Fibroblast of peridontal ligament (primary cell): ENCODE measurements at regions not wholly inside any gene's neighbourhood (a gene's known extent, or its start where the extent isn't known, plus 50 kb on each side); places are given as distances from the start of the nearest gene placed in this dataset.
"Not testable (repeated sequence)": the region's sequence is repeated elsewhere in the genome, so short reads cannot be mapped to it uniquely, and the experiment has no call there.

Experiments
- DNase-seq: peaks from one replicate; pipeline ENCODE4 v3.0.0-alpha.2; 2010; ENCODE audit errors: extremely low read depth

DNA sequence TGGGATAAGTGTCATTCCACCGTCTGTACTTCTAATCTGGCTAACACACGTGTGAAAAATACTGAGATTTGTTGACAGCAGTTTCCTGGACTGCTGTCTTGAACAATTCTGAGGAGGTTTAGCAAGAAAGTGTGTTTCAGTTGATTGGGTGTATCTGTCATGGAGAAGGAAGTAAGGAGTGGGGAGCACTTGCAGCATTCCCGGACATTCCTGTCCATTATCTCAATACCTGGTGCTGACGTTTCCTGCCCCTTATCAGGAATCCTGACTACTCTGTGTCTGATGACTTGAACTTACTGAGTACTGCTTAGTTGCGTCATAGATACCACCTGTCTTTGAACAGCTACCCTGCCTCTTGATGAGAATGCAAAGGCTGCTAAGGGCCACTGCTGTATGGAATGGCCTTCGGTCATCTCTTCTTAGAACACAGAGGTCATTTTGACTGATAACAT lies 72.0 kb upstream of the VKORC1L1 start:
- no peak for DNase-seq

DNA sequence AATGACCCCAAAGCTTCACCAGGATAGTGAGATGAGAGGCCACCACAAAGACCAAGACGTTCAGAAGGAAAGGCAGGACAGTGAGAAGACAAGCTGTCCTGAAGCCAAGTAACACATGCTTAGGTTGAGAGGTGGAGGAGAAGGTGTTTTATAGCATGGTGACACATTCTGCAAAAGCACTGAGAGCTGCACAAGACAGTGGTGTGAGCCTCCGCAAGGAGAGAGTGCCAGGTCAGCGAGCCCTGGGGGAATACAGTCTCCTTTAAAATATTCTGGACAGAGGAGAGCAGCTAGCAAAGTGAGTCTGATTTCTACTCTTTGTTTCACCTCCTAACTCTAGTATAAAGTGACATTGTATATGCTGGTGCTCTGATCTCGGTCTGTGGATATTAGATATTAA lies 68.0 kb upstream of the VKORC1L1 start:
- DNase-seq = no peak

DNA sequence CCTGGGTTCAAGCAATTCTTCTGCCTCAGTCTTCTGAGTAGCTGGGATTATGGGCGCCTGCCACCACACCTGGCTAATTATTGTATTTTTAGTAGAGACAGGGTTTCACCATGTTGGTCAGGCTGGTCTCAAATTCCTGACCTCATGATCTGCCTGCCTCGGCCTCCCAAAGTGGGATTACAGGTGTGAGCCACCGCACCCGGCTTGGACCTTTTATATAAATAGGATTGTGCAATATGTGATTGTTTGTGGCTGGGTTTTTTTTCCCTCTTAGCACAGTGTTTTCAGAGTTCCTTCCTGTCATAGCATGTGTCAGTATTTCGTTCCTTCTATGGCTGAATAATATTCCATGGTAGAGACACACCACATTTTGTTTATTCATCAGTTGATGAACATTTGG lies 65.8 kb upstream of the VKORC1L1 start:
- not testable (repeated sequence) for DNase-seq

DNA sequence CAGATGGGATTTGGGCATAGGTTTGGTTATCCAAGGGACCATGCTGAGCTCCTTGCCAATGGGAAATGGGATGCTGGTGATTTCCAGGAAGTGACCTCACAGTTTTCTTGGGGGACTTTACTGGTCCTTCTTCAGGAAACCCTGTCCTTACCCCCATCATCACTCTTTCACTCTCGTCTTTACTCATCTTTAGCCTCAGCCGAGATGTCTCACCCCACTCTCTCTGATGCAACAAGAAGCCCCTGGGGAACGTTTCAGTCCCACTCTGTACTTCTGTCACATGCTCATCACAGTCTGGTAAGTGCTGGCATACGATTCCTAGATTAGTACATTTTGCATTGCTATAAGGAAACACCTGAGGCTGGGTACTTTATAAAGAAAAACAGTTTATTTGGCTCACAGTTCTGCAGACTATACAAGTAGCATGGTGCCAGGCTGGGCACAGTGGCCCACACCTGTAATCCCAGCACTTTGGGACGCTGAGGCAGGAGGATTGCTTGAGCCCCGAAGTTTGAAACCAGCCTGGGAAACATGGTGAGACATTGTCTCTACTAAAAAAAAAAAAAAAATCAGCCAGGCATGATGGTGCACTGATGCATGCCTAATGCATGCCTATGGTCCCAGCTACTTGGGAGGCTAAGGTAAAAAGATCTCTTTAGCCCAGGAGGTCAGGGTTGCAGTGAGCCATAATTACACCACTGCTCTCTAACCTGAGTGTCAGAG lies 63.5 kb upstream of the VKORC1L1 start:
- DNase-seq = no peak

DNA sequence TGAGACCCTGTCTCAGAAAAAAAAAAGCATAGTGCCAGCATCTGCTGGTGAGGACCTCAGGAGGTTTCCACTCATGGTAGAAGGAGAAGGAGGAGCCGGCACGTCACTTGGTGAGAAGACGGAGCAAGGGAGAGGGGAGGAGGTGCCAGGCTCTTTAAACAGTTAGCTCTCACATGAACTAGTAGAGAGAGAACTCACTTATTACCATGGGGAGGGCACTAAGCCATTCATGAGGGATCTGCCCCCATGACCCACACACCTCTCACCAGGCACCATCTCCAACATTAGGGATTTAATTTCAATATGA lies 62.9 kb upstream of the VKORC1L1 start:
- no peak for DNase-seq

DNA sequence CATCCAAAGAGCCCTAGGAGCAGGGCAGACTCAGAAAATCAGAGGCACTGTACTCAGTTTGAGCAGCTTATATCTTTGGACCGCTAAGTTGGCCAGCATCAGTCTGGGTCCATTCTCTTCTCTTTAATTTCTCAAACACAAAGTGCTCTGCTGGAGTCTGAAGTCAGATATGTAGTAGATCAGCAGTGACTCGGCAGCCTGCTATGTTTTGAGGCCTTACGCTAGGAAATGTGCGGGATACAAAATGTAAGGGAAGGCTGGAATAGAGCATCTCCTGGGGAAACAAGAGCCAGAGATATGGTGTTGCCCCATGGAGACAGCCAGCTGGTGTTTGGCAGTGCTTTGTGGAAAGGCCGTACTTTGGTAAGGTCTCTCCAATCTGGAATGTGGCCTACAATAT lies 60.6 kb upstream of the VKORC1L1 start:
- peak; percentile 19 for DNase-seq

DNA sequence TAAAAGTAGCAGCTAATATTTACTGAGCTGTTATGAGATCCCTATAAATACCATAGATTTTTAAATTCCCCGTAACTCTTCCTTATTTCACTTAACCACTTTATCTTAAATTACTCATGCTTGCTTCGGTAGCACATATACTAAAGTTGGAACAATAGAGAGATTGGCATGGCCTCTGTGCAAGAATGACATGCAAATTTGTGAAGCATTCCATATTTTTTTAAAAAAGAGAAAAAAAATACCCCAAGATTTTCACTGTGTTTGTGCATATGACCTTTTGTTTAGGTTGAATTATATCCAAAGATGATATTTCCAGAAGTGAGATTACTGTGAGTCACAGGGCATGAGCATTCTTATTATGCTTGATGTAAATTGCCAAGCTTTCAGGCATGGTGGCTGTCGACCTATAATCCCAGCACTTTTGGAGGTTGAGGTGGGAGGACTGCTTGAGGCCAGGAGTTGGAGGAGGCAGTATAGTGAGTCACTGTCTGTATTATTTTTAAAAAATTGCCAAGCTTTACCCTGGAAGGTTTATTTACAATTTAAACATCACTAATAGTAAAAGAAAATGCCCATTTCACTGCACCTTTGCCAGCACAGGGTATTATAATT lies 58.2 kb upstream of the VKORC1L1 start:
- DNase-seq = peak; percentile 5

DNA sequence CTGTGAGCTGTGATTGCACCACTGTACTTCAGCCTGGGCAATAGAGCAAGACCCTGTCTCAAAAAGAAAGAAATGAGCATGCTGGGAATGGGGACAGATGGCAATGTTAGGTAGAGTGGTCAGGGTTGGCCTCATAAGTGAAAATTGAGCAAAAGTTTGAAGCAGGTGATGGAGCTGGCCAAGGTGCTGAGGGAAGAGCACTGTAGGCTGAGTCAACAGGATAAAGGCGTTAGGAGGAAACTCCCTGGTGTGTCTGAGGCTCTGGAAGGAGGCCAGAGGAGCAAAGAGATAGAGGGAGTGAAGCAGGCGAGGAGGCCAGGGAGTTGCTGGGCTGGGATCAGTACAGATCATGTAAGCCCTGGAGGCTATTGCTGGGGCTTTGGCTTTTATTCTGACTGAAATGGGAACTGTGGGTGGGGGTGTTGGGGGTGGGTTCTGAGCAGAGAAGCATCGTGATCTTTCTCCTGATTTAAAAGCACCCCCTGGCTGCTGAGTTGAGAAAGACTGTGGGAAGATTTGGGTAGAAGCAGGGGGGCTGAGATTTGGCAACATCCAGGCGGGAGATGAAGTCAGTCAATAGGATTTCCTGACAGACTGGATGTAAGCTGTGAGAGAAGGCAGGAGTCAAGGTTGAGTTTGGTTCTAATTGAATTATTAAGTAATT lies 52.5 kb upstream of the VKORC1L1 start:
- no peak for DNase-seq
